GM23338 (cell line): ENCODE measurements at regions not wholly inside any gene's neighbourhood (a gene's known extent, or its start where the extent isn't known, plus 50 kb on each side); places are given as distances from the start of the nearest gene placed in this dataset.

Source experiments
- ATAC-seq: fragments of 200-7000 bp; cut with Tn5 transposase; 3 replicates; pipeline ENCODE4 v1.9.1; 2020
- DNase-seq: peaks from one replicate; pipeline ENCODE4 v3.0.0-alpha.2; 2015; ENCODE audit warnings: low spot score
- H2AFZ ChIP-seq: fragments of 200-600 bp; sonication (generic); 2 replicates; pipeline ENCODE4 v1.8.0; 2016; ENCODE audit warnings: antibody characterized with exemption, mild to moderate bottlenecking, moderate library complexity
- H3F3A ChIP-seq: fragments of 200-600 bp; sonication (generic); replicated peaks from 2 replicates; pipeline ENCODE4 v1.8.0; 2017; ENCODE audit warnings: antibody characterized with exemption, mixed run types, low read depth
- H3K27ac ChIP-seq: fragments of 200-600 bp; sonication (generic); 2 replicates; pipeline ENCODE4 v1.6.1; 2016; ENCODE audit warnings: low read depth
- H3K27me3 ChIP-seq: fragments of 200-600 bp; sonication (generic); 2 replicates; pipeline ENCODE4 v1.8.0; 2016; ENCODE audit warnings: mild to moderate bottlenecking, mixed run types, moderate library complexity; ENCODE audit not compliant: insufficient read depth
- H3K36me3 ChIP-seq: fragments of 200-600 bp; sonication (generic); 2 replicates; pipeline ENCODE4 v1.8.0; 2016; ENCODE audit warnings: mild to moderate bottlenecking; ENCODE audit not compliant: insufficient read depth
- H3K4me1 ChIP-seq: fragments of 200-600 bp; sonication (generic); 2 replicates; pipeline ENCODE4 v1.8.0; 2016; ENCODE audit warnings: mild to moderate bottlenecking, moderate library complexity; ENCODE audit not compliant: insufficient read depth
- H3K4me2 ChIP-seq: fragments of 200-600 bp; sonication (generic); 2 replicates; pipeline ENCODE4 v1.7.1; 2017; ENCODE audit warnings: mixed run types
- H3K4me3 ChIP-seq: fragments of 200-600 bp; sonication (generic); 2 replicates; pipeline ENCODE4 v1.6.1; 2016; ENCODE audit warnings: mixed run types
- H3K79me2 ChIP-seq: fragments of 200-600 bp; sonication (generic); replicated peaks from 2 replicates; pipeline ENCODE4 v1.8.0; 2017; ENCODE audit warnings: mild to moderate bottlenecking; ENCODE audit not compliant: insufficient read depth
- H3K9me2 ChIP-seq: fragments of 200-600 bp; sonication (generic); 2 replicates; pipeline ENCODE4 v1.8.0; 2017; ENCODE audit not compliant: insufficient read depth
- H4K20me1 ChIP-seq: fragments of 200-600 bp; sonication (generic); replicated peaks from 2 replicates; pipeline ENCODE4 v1.8.0; 2017; ENCODE audit warnings: mild to moderate bottlenecking; ENCODE audit not compliant: insufficient read depth
- H3K27ac Mint-ChIP-seq: 2 replicates; pipeline ENCODE4 v1.8.0; 2020; ENCODE audit warnings: inconsistent platforms, mild to moderate bottlenecking, moderate library complexity, mixed read lengths
- H3K27me3 Mint-ChIP-seq: 3 replicates; pipeline ENCODE4 v1.8.0; 2022; ENCODE audit warnings: low read depth, mild to moderate bottlenecking, moderate library complexity, mixed read lengths, inconsistent platforms; ENCODE audit not compliant: insufficient read depth, poor library complexity
- H3K36me3 Mint-ChIP-seq: 3 replicates; pipeline ENCODE4 v1.8.0; 2021; ENCODE audit warnings: low read depth, mild to moderate bottlenecking, inconsistent platforms, moderate library complexity, mixed read lengths
- H3K4me1 Mint-ChIP-seq: 3 replicates; pipeline ENCODE4 v1.8.0; 2020; ENCODE audit warnings: mild to moderate bottlenecking, inconsistent platforms, mixed read lengths
- H3K4me3 Mint-ChIP-seq: 3 replicates; pipeline ENCODE4 v1.8.0; 2021; ENCODE audit warnings: moderate library complexity, mild to moderate bottlenecking, inconsistent platforms, mixed read lengths
- H3K9me3 Mint-ChIP-seq: 3 replicates; pipeline ENCODE4 v1.8.0; 2020; ENCODE audit warnings: moderate library complexity, mild to moderate bottlenecking, inconsistent platforms, mixed read lengths
- CREB1 ChIP-seq: fragments of 250-450 bp; sonication (Bioruptor Pico); IDR thresholded peaks from 2 replicates; pipeline ENCODE4 v1.5.0; 2020; ENCODE audit warnings: low read depth, mild to moderate bottlenecking, moderate library complexity
- EZH2 ChIP-seq: fragments of 200-600 bp; sonication (generic); IDR thresholded peaks from one replicate; pipeline ENCODE4 v1.8.0; 2017; ENCODE audit warnings: antibody characterized with exemption, mild to moderate bottlenecking, low read depth; ENCODE audit not compliant: unreplicated experiment
- EZH2phosphoT487 ChIP-seq: fragments of 200-600 bp; sonication (generic); IDR thresholded peaks from one replicate; pipeline ENCODE4 v1.8.1; 2018; ENCODE audit warnings: antibody characterized with exemption; ENCODE audit not compliant: unreplicated experiment
- NANOG ChIP-seq: IDR thresholded peaks from 2 replicates; pipeline ENCODE4 v1.6.1; 2016; ENCODE audit warnings: antibody characterized with exemption, borderline replicate concordance
- POLR2AphosphoS5 ChIP-seq: IDR thresholded peaks from 2 replicates; pipeline ENCODE4 v1.6.1; 2016; ENCODE audit warnings: antibody characterized with exemption, low read depth
- ZNF331 ChIP-seq: fragments of 250-450 bp; sonication (Bioruptor Pico); IDR thresholded peaks from 2 replicates; pipeline ENCODE4 v1.5.0; 2020; ENCODE audit warnings: low read depth, mild to moderate bottlenecking, moderate library complexity
- TF ChIP-seq, protein P1 (sequence below): fragments of 250-450 bp; sonication (Bioruptor Pico); IDR thresholded peaks from 2 replicates; pipeline ENCODE4 v1.5.0; 2020; ENCODE audit warnings: mild to moderate bottlenecking, moderate library complexity
- TF ChIP-seq, protein P2 (sequence below): IDR thresholded peaks from one replicate; pipeline ENCODE4 v1.6.1; 2018; ENCODE audit warnings: antibody characterized with exemption; ENCODE audit not compliant: unreplicated experiment
- TF ChIP-seq, protein P3 (sequence below), 2 experiments: fragments of 200-600 bp in 1 of 2; sonication (generic) in 1 of 2; conservative IDR thresholded peaks; 2 replicates each; pipeline versions ENCODE4 v1.5.1 to v1.6.1; 2016 to 2017; ENCODE audit warnings: antibody characterized with exemption in 2 of 2, low read depth in 2 of 2, mild to moderate bottlenecking in 2 of 2, moderate library complexity in 1 of 2

DNA sequence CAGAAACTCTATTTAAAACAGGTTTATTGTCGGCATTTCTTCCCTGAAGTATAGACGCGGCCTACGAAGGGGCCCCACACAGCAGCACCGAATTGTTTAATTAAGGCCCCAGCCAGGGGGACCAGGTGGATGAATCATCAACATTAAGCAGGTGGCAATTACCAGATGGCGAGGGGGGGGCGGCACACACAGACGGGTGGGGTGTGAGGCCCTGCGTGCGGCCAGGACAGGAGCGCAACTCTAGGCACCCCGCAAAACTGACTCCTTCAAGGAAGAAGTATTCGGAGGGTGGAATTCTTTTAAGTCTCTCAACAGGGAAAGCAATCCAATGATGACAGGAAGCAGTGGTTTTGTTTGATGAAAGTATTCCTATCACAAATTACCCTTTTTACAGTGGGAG, 830.4 kb downstream of the GALR1 start:
- no peaks in the 10 kb centered on the region for H3K9me2 ChIP-seq
- H3K27ac Mint-ChIP-seq, result no peak overlapping the region

DNA sequence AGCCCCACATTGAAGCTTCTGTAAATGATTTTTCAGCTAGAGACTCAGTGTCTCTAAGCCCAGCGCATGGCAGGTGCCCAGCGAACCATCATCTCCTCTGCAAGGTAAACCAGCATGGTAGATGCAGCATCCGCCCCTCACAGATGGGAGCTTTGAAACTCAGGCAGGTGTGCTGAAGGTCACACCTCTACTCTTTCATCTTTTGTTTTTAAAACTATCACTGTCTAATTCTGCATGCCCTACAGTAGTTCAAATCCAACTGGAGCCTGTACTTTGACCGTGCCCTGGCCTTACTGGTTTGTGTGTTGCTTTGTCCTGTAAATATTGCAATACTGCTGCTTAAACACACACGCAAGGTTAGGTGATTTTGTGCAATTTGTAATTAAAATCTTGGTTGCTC, 831.1 kb downstream of the GALR1 start:
- H3K27ac Mint-ChIP-seq, result no peak overlapping the region
- peaks cover 93% of the 10 kb centered on the region for H3K9me3 Mint-ChIP-seq
- peaks cover 2% of the 10 kb centered on the region for H3K27me3 Mint-ChIP-seq
- no peak overlapping the region for H2AFZ ChIP-seq
- H3F3A ChIP-seq, result no peaks in the 10 kb centered on the region
- no peak overlapping the region for H3K4me2 ChIP-seq
- H3K4me1 ChIP-seq, result no peaks in the 10 kb centered on the region
- no peak overlapping the region for H3K4me3 ChIP-seq
- H3K27me3 ChIP-seq, result no peaks in the 10 kb centered on the region
- no peak for DNase-seq
- ATAC-seq, result no peak
- peaks cover 50% of the 10 kb centered on the region for H3K36me3 Mint-ChIP-seq
- no peak overlapping the region for H3K4me3 Mint-ChIP-seq
- no peak overlapping the region for H3K27ac ChIP-seq
- H3K4me1 Mint-ChIP-seq, result no peaks in the 10 kb centered on the region; the same call in 2 of the 3 replicates
- no peaks in the 10 kb centered on the region for H3K79me2 ChIP-seq
- no peaks in the 10 kb centered on the region; the same call in 1 of the 2 replicates for H3K36me3 ChIP-seq
- no peaks in the 10 kb centered on the region for H4K20me1 ChIP-seq
- H3K9me2 ChIP-seq, result no peaks in the 10 kb centered on the region
- TF ChIP-seq EZH2phosphoT487 (no peak), CREB1 (CRISPR knock-in tag) (no peak)
- TF ChIP-seq, protein P1, sequence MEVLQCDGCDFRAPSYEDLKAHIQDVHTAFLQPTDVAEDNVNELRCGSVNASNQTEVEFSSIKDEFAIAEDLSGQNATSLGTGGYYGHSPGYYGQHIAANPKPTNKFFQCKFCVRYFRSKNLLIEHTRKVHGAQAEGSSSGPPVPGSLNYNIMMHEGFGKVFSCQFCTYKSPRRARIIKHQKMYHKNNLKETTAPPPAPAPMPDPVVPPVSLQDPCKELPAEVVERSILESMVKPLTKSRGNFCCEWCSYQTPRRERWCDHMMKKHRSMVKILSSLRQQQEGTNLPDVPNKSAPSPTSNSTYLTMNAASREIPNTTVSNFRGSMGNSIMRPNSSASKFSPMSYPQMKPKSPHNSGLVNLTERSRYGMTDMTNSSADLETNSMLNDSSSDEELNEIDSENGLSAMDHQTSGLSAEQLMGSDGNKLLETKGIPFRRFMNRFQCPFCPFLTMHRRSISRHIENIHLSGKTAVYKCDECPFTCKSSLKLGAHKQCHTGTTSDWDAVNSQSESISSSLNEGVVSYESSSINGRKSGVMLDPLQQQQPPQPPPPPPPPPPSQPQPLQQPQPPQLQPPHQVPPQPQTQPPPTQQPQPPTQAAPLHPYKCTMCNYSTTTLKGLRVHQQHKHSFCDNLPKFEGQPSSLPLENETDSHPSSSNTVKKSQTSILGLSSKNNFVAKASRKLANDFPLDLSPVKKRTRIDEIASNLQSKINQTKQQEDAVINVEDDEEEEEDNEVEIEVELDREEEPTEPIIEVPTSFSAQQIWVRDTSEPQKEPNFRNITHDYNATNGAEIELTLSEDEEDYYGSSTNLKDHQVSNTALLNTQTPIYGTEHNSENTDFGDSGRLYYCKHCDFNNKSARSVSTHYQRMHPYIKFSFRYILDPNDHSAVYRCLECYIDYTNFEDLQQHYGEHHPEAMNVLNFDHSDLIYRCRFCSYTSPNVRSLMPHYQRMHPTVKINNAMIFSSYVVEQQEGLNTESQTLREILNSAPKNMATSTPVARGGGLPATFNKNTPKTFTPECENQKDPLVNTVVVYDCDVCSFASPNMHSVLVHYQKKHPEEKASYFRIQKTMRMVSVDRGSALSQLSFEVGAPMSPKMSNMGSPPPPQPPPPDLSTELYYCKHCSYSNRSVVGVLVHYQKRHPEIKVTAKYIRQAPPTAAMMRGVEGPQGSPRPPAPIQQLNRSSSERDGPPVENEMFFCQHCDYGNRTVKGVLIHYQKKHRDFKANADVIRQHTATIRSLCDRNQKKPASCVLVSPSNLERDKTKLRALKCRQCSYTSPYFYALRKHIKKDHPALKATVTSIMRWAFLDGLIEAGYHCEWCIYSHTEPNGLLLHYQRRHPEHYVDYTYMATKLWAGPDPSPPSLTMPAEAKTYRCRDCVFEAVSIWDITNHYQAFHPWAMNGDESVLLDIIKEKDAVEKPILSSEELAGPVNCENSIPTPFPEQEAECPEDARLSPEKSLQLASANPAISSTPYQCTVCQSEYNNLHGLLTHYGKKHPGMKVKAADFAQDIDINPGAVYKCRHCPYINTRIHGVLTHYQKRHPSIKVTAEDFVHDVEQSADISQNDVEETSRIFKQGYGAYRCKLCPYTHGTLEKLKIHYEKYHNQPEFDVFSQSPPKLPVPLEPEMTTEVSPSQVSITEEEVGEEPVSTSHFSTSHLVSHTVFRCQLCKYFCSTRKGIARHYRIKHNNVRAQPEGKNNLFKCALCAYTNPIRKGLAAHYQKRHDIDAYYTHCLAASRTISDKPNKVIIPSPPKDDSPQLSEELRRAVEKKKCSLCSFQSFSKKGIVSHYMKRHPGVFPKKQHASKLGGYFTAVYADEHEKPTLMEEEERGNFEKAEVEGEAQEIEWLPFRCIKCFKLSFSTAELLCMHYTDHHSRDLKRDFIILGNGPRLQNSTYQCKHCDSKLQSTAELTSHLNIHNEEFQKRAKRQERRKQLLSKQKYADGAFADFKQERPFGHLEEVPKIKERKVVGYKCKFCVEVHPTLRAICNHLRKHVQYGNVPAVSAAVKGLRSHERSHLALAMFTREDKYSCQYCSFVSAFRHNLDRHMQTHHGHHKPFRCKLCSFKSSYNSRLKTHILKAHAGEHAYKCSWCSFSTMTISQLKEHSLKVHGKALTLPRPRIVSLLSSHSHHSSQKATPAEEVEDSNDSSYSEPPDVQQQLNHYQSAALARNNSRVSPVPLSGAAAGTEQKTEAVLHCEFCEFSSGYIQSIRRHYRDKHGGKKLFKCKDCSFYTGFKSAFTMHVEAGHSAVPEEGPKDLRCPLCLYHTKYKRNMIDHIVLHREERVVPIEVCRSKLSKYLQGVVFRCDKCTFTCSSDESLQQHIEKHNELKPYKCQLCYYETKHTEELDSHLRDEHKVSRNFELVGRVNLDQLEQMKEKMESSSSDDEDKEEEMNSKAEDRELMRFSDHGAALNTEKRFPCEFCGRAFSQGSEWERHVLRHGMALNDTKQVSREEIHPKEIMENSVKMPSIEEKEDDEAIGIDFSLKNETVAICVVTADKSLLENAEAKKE, result no peak

More for the DNA sequence above, 830.4 kb downstream of the GALR1 start:
- DNase-seq, result no peak
- Histone ChIP-seq H3K27me3 (no peaks in the 10 kb centered on the region), H3K4me2 (no peak overlapping the region), H3K27ac (no peak overlapping the region), H3K4me1 (no peaks in the 10 kb centered on the region), H3K36me3 (no peaks in the 10 kb centered on the region; the same call in 1 of the 2 replicates), H2AFZ (no peak overlapping the region), H3F3A (no peaks in the 10 kb centered on the region), H4K20me1 (no peaks in the 10 kb centered on the region), H3K4me3 (no peak overlapping the region), H3K79me2 (no peaks in the 10 kb centered on the region)
- H3K27me3 Mint-ChIP-seq, result peaks cover 2% of the 10 kb centered on the region
- ATAC-seq, result no peak
- H3K36me3 Mint-ChIP-seq, result peaks cover 51% of the 10 kb centered on the region
- TF ChIP-seq CREB1 (CRISPR knock-in tag), result no peak
- TF ChIP-seq, protein P2, sequence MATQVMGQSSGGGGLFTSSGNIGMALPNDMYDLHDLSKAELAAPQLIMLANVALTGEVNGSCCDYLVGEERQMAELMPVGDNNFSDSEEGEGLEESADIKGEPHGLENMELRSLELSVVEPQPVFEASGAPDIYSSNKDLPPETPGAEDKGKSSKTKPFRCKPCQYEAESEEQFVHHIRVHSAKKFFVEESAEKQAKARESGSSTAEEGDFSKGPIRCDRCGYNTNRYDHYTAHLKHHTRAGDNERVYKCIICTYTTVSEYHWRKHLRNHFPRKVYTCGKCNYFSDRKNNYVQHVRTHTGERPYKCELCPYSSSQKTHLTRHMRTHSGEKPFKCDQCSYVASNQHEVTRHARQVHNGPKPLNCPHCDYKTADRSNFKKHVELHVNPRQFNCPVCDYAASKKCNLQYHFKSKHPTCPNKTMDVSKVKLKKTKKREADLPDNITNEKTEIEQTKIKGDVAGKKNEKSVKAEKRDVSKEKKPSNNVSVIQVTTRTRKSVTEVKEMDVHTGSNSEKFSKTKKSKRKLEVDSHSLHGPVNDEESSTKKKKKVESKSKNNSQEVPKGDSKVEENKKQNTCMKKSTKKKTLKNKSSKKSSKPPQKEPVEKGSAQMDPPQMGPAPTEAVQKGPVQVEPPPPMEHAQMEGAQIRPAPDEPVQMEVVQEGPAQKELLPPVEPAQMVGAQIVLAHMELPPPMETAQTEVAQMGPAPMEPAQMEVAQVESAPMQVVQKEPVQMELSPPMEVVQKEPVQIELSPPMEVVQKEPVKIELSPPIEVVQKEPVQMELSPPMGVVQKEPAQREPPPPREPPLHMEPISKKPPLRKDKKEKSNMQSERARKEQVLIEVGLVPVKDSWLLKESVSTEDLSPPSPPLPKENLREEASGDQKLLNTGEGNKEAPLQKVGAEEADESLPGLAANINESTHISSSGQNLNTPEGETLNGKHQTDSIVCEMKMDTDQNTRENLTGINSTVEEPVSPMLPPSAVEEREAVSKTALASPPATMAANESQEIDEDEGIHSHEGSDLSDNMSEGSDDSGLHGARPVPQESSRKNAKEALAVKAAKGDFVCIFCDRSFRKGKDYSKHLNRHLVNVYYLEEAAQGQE, result no peak
- TF ChIP-seq, protein P3, sequence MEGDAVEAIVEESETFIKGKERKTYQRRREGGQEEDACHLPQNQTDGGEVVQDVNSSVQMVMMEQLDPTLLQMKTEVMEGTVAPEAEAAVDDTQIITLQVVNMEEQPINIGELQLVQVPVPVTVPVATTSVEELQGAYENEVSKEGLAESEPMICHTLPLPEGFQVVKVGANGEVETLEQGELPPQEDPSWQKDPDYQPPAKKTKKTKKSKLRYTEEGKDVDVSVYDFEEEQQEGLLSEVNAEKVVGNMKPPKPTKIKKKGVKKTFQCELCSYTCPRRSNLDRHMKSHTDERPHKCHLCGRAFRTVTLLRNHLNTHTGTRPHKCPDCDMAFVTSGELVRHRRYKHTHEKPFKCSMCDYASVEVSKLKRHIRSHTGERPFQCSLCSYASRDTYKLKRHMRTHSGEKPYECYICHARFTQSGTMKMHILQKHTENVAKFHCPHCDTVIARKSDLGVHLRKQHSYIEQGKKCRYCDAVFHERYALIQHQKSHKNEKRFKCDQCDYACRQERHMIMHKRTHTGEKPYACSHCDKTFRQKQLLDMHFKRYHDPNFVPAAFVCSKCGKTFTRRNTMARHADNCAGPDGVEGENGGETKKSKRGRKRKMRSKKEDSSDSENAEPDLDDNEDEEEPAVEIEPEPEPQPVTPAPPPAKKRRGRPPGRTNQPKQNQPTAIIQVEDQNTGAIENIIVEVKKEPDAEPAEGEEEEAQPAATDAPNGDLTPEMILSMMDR (conservative IDR thresholded peaks at IDR 0.05; ENCODE audit: low read depth in 2 of 2), result no peak
- TF ChIP-seq NANOG, result no peak
- TF ChIP-seq ZNF331 (CRISPR knock-in tag), result no peak
- no peak for TF ChIP-seq EZH2
- TF ChIP-seq POLR2AphosphoS5, result no peak
- no peak for TF ChIP-seq EZH2phosphoT487
- H3K9me3 Mint-ChIP-seq, result peaks cover 93% of the 10 kb centered on the region
- no peak overlapping the region for H3K4me3 Mint-ChIP-seq
- H3K4me1 Mint-ChIP-seq, result no peaks in the 10 kb centered on the region; the same call in 2 of the 3 replicates
